Pancreas (tissue), 10 donors: ENCODE measurements at regions not wholly inside any gene's neighbourhood (a gene's known extent, or its start where the extent isn't known, plus 50 kb on each side); places are given as distances from the start of the nearest gene placed in this dataset.

ENCODE experiments used
- ATAC-seq, 4 donors: fragments of 200-7000 bp; cut with Tn5 transposase; one replicate each; pipeline versions ENCODE4 v1.8.0 to v1.9.1; 2020; ENCODE audit warnings: mild to moderate bottlenecking in 4 of 4, moderate library complexity in 4 of 4
- DNase-seq, 6 donors: peaks; one replicate each; pipeline ENCODE4 v3.0.0-alpha.2; 2020
- FAIRE-seq: peaks from 2 replicates; lab custom pipeline; 2012; peaks lifted over from hg19 to GRCh38; lab: Jason Lieb, UNC
- H3K27ac ChIP-seq, 4 donors: fragments of 200-600 bp; sonication (generic); 1 replicate in 3 of 4; 2 replicates in 1 of 4; pipeline versions ENCODE4 v1.5.0 to v1.8.0; 2020
- H3K27me3 ChIP-seq, 4 donors: fragments of 200-600 bp; one replicate each; pipeline ENCODE4 v1.8.0; 2021
- H3K36me3 ChIP-seq, 3 donors: fragments of 200-600 bp; sonication (generic) in 1 of 3; one replicate each; pipeline versions ENCODE4 v1.5.0 to v1.8.0; 2020 to 2021
- H3K4me1 ChIP-seq, 3 donors: fragments of 200-600 bp; one replicate each; pipeline ENCODE4 v1.8.0; 2021
- H3K4me3 ChIP-seq, 4 donors: fragments of 200-600 bp; sonication (generic) in 2 of 4; one replicate each; pipeline versions ENCODE4 v1.5.0 to v1.8.0; 2020 to 2021
- H3K9me3 ChIP-seq, 4 donors: fragments of 200-600 bp; one replicate each; pipeline ENCODE4 v1.8.0; 2021
- WGBS, 2 donors: extraction: QIAGEN DNeasy Blood & Tissue Kit; methylation state at CpG; one replicate each; pipeline ENCODE4 v1.1.7; 2013; 5-methylcytosine and 5-hydroxymethylcytosine counted together
- intact Hi-C, 3 donors: fragments of 100-400 bp; cut with DNase I; formaldehyde crosslinking; loops; one replicate each; pipeline versions ENCODE4 v1.11.1 to v1.14.2; 2022
- TF ChIP-seq, protein P1 (sequence below), 4 donors: fragments of 200-600 bp; sonication (generic) in 3 of 4; IDR thresholded peaks; one replicate each; pipeline versions ENCODE4 v1.5.0 to v1.8.0; 2021; ENCODE audit warnings: antibody characterized with exemption in 4 of 4
- donor health status: healthy with polysubstance abuse.
- donor health status: DM: no; HTN: no; CAD: no; lungs with moderate emphysema.
- donor health status: DM: no; HTN: no; CAD: no.
- donor health status: control.
- donor health status: control.
- donor health status: Bipolar disorder and iron deficiency.
- donor health status: DM: yes; HTN: yes; CAD: no.
- donor health status: DM: no; HTN: no; CAD: no.
- donor health status: DM: no; HTN: no; CAD: no.
- donor health status: DM: yes; HTN: yes; CAD: no.

DNA sequence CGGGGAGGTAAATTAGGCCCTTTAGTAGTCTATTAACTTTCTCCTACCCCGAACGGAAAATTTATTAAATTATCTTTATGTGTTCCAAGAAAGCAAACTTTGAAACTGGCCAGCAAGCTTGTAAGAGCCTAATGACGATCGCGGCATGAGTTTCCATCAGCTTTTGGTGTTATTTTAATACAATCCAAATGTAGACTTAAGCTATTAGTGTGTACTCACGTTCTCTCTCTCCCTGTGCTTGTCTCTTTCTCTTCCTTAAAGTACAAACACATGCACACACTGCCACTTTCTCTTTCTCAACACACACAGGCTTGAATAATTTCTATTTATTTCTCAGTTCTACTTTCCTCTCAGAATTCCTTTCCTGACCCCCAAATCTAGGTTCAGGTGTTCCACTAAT, 108.8 kb upstream of the MME start:
- Histone ChIP-seq H3K36me3 (no peaks in the 10 kb centered on the region), H3K4me3 (no peak overlapping the region), H3K27ac (peak overlapping the region in 1 of 4 donors; percentile 15), H3K4me1 (no peaks in the 10 kb centered on the region), H3K9me3 (no peaks in the 10 kb centered on the region), H3K27me3 (no peaks in the 10 kb centered on the region)
- FAIRE-seq (no peak), DNase-seq (no peak), ATAC-seq (peak in 3 of 4 donors; percentile 15 to 52 (median 39))
- WGBS, 2 donors: 37 to 49% methylated on average over 7 of the region's 7 CpGs
- TF ChIP-seq, protein P1, sequence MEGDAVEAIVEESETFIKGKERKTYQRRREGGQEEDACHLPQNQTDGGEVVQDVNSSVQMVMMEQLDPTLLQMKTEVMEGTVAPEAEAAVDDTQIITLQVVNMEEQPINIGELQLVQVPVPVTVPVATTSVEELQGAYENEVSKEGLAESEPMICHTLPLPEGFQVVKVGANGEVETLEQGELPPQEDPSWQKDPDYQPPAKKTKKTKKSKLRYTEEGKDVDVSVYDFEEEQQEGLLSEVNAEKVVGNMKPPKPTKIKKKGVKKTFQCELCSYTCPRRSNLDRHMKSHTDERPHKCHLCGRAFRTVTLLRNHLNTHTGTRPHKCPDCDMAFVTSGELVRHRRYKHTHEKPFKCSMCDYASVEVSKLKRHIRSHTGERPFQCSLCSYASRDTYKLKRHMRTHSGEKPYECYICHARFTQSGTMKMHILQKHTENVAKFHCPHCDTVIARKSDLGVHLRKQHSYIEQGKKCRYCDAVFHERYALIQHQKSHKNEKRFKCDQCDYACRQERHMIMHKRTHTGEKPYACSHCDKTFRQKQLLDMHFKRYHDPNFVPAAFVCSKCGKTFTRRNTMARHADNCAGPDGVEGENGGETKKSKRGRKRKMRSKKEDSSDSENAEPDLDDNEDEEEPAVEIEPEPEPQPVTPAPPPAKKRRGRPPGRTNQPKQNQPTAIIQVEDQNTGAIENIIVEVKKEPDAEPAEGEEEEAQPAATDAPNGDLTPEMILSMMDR (IDR thresholded peaks at IDR 0.05): no peak
- intact Hi-C loops: no loop called here

GRCh38 chr3:154970797-154971196, 109.3 kb upstream of the MME start:
- TF ChIP-seq, protein P1 (IDR thresholded peaks at IDR 0.05): no peak
- ATAC-seq: peak in 1 of 4 donors; percentile 52
- WGBS, 2 donors: 83 to 88% methylated on average over 3 of the region's 3 CpGs
- Histone ChIP-seq H3K36me3 (no peaks in the 10 kb centered on the region), H3K27me3 (no peaks in the 10 kb centered on the region), H3K9me3 (no peaks in the 10 kb centered on the region), H3K4me3 (no peak overlapping the region), H3K4me1 (no peaks in the 10 kb centered on the region), H3K27ac (no peak overlapping the region)
- no peak for FAIRE-seq
- intact Hi-C loops: no loop called here
- no peak for DNase-seq

DNA sequence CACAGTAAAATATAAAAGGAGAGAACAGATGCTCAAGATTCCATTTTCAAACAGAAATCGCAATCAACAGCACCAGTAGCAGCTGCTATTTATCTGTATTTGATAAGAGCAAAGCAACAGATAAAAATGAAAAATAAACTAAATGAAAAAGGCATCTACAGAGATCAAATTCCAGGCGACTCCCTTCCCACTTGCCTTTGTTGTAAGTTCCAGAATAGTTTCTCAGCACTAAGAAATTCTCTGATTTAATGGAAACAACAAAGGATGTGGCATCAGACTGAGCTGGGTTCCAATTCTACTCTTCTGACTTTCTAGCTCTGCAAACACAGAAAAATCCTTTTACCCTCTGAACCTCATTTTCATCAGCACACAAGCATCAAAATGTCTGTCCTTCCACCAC, 110.8 kb upstream of the MME start:
- Histone ChIP-seq H3K36me3 (no peaks in the 10 kb centered on the region), H3K9me3 (no peaks in the 10 kb centered on the region), H3K27me3 (no peaks in the 10 kb centered on the region), H3K27ac (no peak overlapping the region), H3K4me3 (no peak overlapping the region), H3K4me1 (no peaks in the 10 kb centered on the region)
- FAIRE-seq (no peak), ATAC-seq (no peak), DNase-seq (no peak)
- WGBS, 2 donors: 38 to 44% methylated on average over 2 of the region's 2 CpGs
- TF ChIP-seq, protein P1 (IDR thresholded peaks at IDR 0.05): no peak
- intact Hi-C loops: no loop called here

DNA sequence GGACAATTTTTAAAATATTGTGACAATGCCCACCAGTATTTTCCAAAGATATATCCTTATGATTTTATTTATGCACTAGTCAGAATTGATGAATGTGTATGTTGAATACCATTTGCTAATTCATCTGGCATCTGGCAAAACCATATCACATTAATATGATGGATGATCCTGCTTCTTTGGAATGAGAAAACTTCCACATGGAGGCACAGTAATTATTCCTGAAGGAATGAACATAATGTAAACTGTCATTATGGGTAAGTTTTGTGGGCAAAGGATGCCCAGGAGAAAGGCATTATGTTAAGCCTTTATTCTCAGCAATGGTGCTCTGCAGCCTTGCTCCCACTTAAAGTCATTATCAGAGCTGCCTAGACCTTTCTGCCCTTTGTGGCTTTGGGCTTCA, 113.0 kb upstream of the MME start:
- no peaks in the 10 kb centered on the region for H3K27me3 ChIP-seq
- no peak overlapping the region for H3K4me3 ChIP-seq
- FAIRE-seq: no peak
- no peak overlapping the region for H3K27ac ChIP-seq
- intact Hi-C loops: no loop called here
- no peaks in the 10 kb centered on the region for H3K9me3 ChIP-seq
- H3K36me3 ChIP-seq: no peaks in the 10 kb centered on the region
- H3K4me1 ChIP-seq: no peaks in the 10 kb centered on the region
- ATAC-seq: no peak
- DNase-seq: no peak
- TF ChIP-seq, protein P1 (IDR thresholded peaks at IDR 0.05): no peak

- H3K9me3 ChIP-seq: no peaks in the 10 kb centered on the region
- no peak overlapping the region for H3K4me3 ChIP-seq
- TF ChIP-seq, protein P1 (IDR thresholded peaks at IDR 0.05): no peak
- H3K27ac ChIP-seq: no peak overlapping the region
- no peaks in the 10 kb centered on the region for H3K36me3 ChIP-seq
- 19 to 25% methylated on average over 1 of the region's 1 CpG for WGBS, 2 donors
- no peaks in the 10 kb centered on the region for H3K4me1 ChIP-seq
- FAIRE-seq (no peak), ATAC-seq (no peak), DNase-seq (no peak)
- no peaks in the 10 kb centered on the region for H3K27me3 ChIP-seq
- intact Hi-C loops: no loop called here
Measured at GRCh38 chr3:154956815-154957214, 123.3 kb upstream of the MME start.
